Liver (tissue), 3 donors: ENCODE measurements at regions not wholly inside any gene's neighbourhood (a gene's known extent, or its start where the extent isn't known, plus 50 kb on each side); places are given as distances from the start of the nearest gene placed in this dataset.
"Not testable (repeated sequence)": the region's sequence is repeated elsewhere in the genome, so short reads cannot be mapped to it uniquely, and the experiment has no call there.

Experiments
- EGR1 ChIP-seq, 2 donors: IDR thresholded peaks; 2 replicates each; pipeline ENCODE4 v1.6.1; 2016 to 2018; ENCODE audit warnings: antibody characterized with exemption in 2 of 2, low read depth in 2 of 2
- FOXA1 ChIP-seq: IDR thresholded peaks from 2 replicates; pipeline ENCODE4 v1.6.1; 2016; ENCODE audit warnings: antibody characterized with exemption
- GABPA ChIP-seq, 2 donors: IDR thresholded peaks in 1 of 2; conservative IDR thresholded peaks in 1 of 2; 2 replicates each; pipeline ENCODE4 v1.6.1; 2016; ENCODE audit warnings: antibody characterized with exemption in 2 of 2, mild to moderate bottlenecking in 1 of 2, moderate library complexity in 1 of 2
- RAD21 ChIP-seq, 2 donors: IDR thresholded peaks; 2 replicates each; pipeline ENCODE4 v1.6.1; 2016; ENCODE audit warnings: antibody characterized with exemption in 2 of 2, mild to moderate bottlenecking in 2 of 2
- RXRA ChIP-seq, 2 donors: IDR thresholded peaks; 2 replicates each; pipeline ENCODE4 v1.6.1; 2017 to 2018; ENCODE audit warnings: antibody characterized with exemption in 2 of 2, mild to moderate bottlenecking in 1 of 2
- SP1 ChIP-seq: IDR thresholded peaks from 2 replicates; pipeline ENCODE4 v1.6.1; 2018; ENCODE audit warnings: antibody characterized with exemption, mild to moderate bottlenecking
- TAF1 ChIP-seq: conservative IDR thresholded peaks from 2 replicates; pipeline ENCODE4 v1.6.1; 2016; ENCODE audit warnings: antibody characterized with exemption, mild to moderate bottlenecking
- YY1 ChIP-seq: IDR thresholded peaks from 2 replicates; pipeline ENCODE4 v1.6.1; 2016; ENCODE audit warnings: antibody characterized with exemption, mild to moderate bottlenecking
- TF ChIP-seq, protein P1 (sequence below): fragments of 150-350 bp; IDR thresholded peaks from 2 replicates; pipeline ENCODE4 v1.5.1; 2017; ENCODE audit warnings: improper control_type of control experiment, low read depth, low read length; ENCODE audit not compliant: missing input control
- donor health status: healthy.
- donor health status: healthy.

DNA sequence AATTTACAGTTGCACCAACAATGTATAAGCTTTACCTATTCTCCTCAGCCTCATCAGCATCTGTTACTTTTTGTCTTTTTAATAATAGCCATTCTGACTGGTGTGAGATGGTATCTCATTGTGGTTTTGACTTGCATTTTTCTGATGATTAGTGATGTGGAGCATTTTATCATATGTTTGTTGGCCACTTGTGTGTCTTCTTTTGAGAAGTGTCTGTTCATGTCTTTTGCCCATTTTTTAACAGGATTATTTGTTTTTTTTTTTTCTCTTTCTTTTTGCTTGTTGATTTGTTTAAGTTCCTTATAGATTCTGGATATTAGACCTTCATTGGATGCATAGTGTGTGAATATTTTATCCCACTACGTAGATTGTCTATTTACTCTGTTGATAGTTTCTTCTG, 191.3 kb downstream of the VAPA start:
- TF ChIP-seq, protein P1, sequence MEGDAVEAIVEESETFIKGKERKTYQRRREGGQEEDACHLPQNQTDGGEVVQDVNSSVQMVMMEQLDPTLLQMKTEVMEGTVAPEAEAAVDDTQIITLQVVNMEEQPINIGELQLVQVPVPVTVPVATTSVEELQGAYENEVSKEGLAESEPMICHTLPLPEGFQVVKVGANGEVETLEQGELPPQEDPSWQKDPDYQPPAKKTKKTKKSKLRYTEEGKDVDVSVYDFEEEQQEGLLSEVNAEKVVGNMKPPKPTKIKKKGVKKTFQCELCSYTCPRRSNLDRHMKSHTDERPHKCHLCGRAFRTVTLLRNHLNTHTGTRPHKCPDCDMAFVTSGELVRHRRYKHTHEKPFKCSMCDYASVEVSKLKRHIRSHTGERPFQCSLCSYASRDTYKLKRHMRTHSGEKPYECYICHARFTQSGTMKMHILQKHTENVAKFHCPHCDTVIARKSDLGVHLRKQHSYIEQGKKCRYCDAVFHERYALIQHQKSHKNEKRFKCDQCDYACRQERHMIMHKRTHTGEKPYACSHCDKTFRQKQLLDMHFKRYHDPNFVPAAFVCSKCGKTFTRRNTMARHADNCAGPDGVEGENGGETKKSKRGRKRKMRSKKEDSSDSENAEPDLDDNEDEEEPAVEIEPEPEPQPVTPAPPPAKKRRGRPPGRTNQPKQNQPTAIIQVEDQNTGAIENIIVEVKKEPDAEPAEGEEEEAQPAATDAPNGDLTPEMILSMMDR = not testable (repeated sequence)
- not testable (repeated sequence) for TF ChIP-seq SP1; RAD21 (IDR thresholded peaks at IDR 0.05); RXRA (IDR thresholded peaks at IDR 0.05); FOXA1; TAF1; YY1; GABPA (IDR thresholded peaks at IDR 0.05 in 1 of 2, conservative IDR thresholded peaks at IDR 0.05 in 1 of 2); EGR1 (IDR thresholded peaks at IDR 0.05; ENCODE audit: low read depth in 2 of 2)
